ENCODE measurements at regions not wholly inside any gene's neighbourhood (a gene's known extent, or its start where the extent isn't known, plus 50 kb on each side); places are given as distances from the start of the nearest gene placed in this dataset.

GRCh38 chr5:19370655-19371386 is 617.2 kb downstream of the CDH18 start:
- DNase-seq = no peak
- intact Hi-C loops (cut with micrococcal nuclease) = loop anchor here (5.0 kb wide), 1 partner anchor 1806 kb away; no protein-coding TSS in a partner anchor
- Histone ChIP-seq H3K9ac (ENCODE audit: low read depth, low read length) (no peak overlapping the region), H2AFZ (replicated peaks; ENCODE audit: low read length, poor library complexity) (no peak overlapping the region), H2BK15ac (ENCODE audit: low read depth, low read length) (no peak overlapping the region), H3K14ac (replicated peaks; ENCODE audit: low read depth, low read length) (no peak overlapping the region), H3K9me3 (ENCODE audit: control insufficient read depth, insufficient read depth, low read length) (no peaks in the 10 kb centered on the region), H3K27ac (ENCODE audit: insufficient read depth, low read length) (no peak overlapping the region), H2BK5ac (ENCODE audit: low read depth, low read length, poor library complexity, severe bottlenecking) (no peak overlapping the region), H3K4me3 (ENCODE audit: insufficient read depth, low read depth, low read length) (no peak overlapping the region), H3K4me1 (ENCODE audit: control insufficient read depth, insufficient read depth, low read length) (no peaks in the 10 kb centered on the region), H2BK120ac (ENCODE audit: low read depth, low read length) (no peak overlapping the region), H2AK9ac (replicated peaks; ENCODE audit: low read depth, low read length, poor library complexity) (no peak overlapping the region), H3K23ac (ENCODE audit: low read depth, low read length) (no peak overlapping the region), H2AK5ac (ENCODE audit: low read depth, low read length) (no peak overlapping the region), H3K4ac (ENCODE audit: low read depth, low read length) (no peak overlapping the region), H3K56ac (ENCODE audit: extremely low read depth, insufficient read depth, low read length) (no peak overlapping the region), H4K8ac (ENCODE audit: low read depth in 2 of 2, low read length in 2 of 2) (no peak overlapping the region), H3K27me3 (ENCODE audit: control insufficient read depth, insufficient read depth, low read length) (no peaks in the 10 kb centered on the region), H3K18ac (ENCODE audit: low read depth, low read length) (no peak overlapping the region), H4K20me1 (ENCODE audit: insufficient read depth, low read length) (no peaks in the 10 kb centered on the region), H4K91ac (ENCODE audit: insufficient read depth, low read depth, low read length) (no peak overlapping the region), H3K36me3 (ENCODE audit: control insufficient read depth, insufficient read depth, low read length) (no peaks in the 10 kb centered on the region), H4K5ac (ENCODE audit: low read depth, low read length) (no peak overlapping the region), H3K9me1 (ENCODE audit: insufficient read depth, low read length) (no peaks in the 10 kb centered on the region), H3K4me2 (ENCODE audit: low read depth, low read length) (no peak overlapping the region), H3K79me1 (ENCODE audit: low read depth in 1 of 2, low read length in 2 of 2) (no peaks in the 10 kb centered on the region), H2BK20ac (ENCODE audit: low read depth, low read length) (no peak overlapping the region)
- no TSS peak for BruUV-seq (replicated peaks)
- in situ Hi-C loops (cut with MboI; ENCODE audit: low sequenced_read_pairs) = no loop called here
- dilution Hi-C loops (cut with HindIII; ENCODE audit: low sequenced_read_pairs, unreplicated experiment) = no loop called here
- TF ChIP-seq NFE2L2 (IDR thresholded peaks at IDR 0.05; ENCODE audit: low read depth, low read length) (no peak), CEBPB (IDR thresholded peaks at IDR 0.05; ENCODE audit: low read depth, low read length) (no peak), SMC3 (IDR thresholded peaks at IDR 0.05; ENCODE audit: low read depth, low read length) (no peak), FOS (IDR thresholded peaks at IDR 0.05; ENCODE audit: low read depth, low read length) (no peak), BHLHE40 (IDR thresholded peaks at IDR 0.05; ENCODE audit: low read depth, low read length) (no peak), MXI1 (IDR thresholded peaks at IDR 0.05; ENCODE audit: borderline replicate concordance, low read depth, low read length) (no peak), MAFK (IDR thresholded peaks at IDR 0.05; ENCODE audit: low read depth, low read length) (no peak), POLR2A (IDR thresholded peaks at IDR 0.05; ENCODE audit: low read depth, low read length) (no peak), RAD21 (IDR thresholded peaks at IDR 0.05; ENCODE audit: low read length) (no peak), USF2 (IDR thresholded peaks at IDR 0.05; ENCODE audit: low read depth, low read length) (no peak), RCOR1 (IDR thresholded peaks at IDR 0.05; ENCODE audit: insufficient replicate concordance, low read length) (no peak), CTCF (conservative IDR thresholded peaks at IDR 0.05; ENCODE audit: low read depth, low read length) (no peak), ELK1 (IDR thresholded peaks at IDR 0.05; ENCODE audit: borderline replicate concordance, low read depth, low read length) (no peak), MAZ (IDR thresholded peaks at IDR 0.05; ENCODE audit: borderline replicate concordance, low read depth, low read length) (no peak), RFX5 (IDR thresholded peaks at IDR 0.05; ENCODE audit: low read depth, low read length) (no peak), CHD1 (IDR thresholded peaks at IDR 0.05; ENCODE audit: low read depth, low read length) (no peak)
- no peak for ATAC-seq (ENCODE audit: low read depth)
- WGBS, 2 experiments (ENCODE audit: extremely low coverage in 2 of 2, insufficient read length in 1 of 2) = no CpG with 5 or more reads among the region's 2 CpGs
- ChIA-PET CTCF (no interaction called here), POLR2A (ENCODE audit: unreplicated experiment) (no interaction called here)

Measured in IMR-90 (cell line).